A673 (cell line): ENCODE measurements at regions not wholly inside any gene's neighbourhood (a gene's known extent, or its start where the extent isn't known, plus 50 kb on each side); places are given as distances from the start of the nearest gene placed in this dataset.

ENCODE experiments used
- EZH2 ChIP-seq: fragments of 200-600 bp; sonication (generic); IDR thresholded peaks from 2 replicates; pipeline ENCODE4 v1.6.1; 2017; ENCODE audit warnings: borderline replicate concordance, low read depth, mild to moderate bottlenecking, mixed read lengths, antibody characterized with exemption, low read length; ENCODE audit not compliant: poor library complexity, severe bottlenecking
- TF ChIP-seq, protein P1 (sequence below): fragments of 300-800, 200-600 bp; sonication (generic); conservative IDR thresholded peaks from 2 replicates; pipeline ENCODE4 v1.5.1; 2017; ENCODE audit warnings: low read depth, mild to moderate bottlenecking, antibody characterized with exemption, low read length, moderate library complexity, mixed read lengths

DNA sequence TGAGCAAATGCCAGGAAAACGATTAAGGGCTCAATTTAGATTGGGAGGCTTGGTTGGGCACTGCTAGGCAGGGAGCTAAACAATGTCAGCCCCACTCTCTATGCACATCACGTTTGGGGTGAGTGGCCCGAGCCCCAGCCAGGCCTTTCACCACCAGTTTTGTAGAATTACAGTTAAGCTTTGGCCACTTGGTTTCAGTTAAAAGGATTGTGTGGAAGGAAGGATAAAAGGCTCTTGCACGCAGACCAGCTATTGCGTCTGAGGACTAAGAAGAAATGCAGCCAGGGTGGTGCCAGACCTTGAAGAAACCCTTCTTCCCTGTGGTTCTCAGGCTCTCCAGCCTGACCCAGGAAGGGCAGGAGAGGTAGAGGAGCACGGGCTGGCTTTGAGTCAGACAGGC is 125.3 kb upstream of the SLC44A1 start:
- TF ChIP-seq, protein P1, sequence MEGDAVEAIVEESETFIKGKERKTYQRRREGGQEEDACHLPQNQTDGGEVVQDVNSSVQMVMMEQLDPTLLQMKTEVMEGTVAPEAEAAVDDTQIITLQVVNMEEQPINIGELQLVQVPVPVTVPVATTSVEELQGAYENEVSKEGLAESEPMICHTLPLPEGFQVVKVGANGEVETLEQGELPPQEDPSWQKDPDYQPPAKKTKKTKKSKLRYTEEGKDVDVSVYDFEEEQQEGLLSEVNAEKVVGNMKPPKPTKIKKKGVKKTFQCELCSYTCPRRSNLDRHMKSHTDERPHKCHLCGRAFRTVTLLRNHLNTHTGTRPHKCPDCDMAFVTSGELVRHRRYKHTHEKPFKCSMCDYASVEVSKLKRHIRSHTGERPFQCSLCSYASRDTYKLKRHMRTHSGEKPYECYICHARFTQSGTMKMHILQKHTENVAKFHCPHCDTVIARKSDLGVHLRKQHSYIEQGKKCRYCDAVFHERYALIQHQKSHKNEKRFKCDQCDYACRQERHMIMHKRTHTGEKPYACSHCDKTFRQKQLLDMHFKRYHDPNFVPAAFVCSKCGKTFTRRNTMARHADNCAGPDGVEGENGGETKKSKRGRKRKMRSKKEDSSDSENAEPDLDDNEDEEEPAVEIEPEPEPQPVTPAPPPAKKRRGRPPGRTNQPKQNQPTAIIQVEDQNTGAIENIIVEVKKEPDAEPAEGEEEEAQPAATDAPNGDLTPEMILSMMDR: no peak
- no peak for TF ChIP-seq EZH2
